Endothelial cell of hepatic sinusoid (primary cell): ENCODE measurements at regions not wholly inside any gene's neighbourhood (a gene's known extent, or its start where the extent isn't known, plus 50 kb on each side); places are given as distances from the start of the nearest gene placed in this dataset.
"Not testable (repeated sequence)": the region's sequence is repeated elsewhere in the genome, so short reads cannot be mapped to it uniquely, and the experiment has no call there.

Source experiments
- in situ Hi-C: cut with HindIII; loops from 2 replicates; pipeline ENCODE4 v1.10.0; 2017; ENCODE audit warnings: low sequenced_read_pairs

DNA sequence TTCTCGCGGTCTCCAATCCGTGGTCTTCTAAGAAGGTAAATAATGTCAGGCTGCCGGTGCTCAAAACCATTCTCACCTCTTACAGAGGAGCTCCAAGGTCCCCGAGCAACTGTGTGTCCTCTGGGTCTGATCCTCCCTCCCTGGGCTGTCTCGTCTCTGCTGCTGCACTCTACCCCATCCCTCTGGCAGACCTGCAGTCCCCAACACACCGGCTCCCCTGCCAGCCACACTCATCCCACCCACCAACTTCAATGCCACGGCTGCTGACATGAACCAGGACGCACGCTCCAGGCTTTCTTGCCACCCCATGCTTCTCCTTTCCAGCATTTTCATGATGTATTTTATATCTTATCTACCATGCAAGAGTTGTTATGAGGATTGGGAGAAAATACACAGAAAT lies 559.5 kb upstream of the SALL3 start:
- in situ Hi-C loops: no loop called here

- in situ Hi-C loops: no loop called here
Measured at GRCh38 chr18:78421392-78421791, 558.2 kb upstream of the SALL3 start.

DNA sequence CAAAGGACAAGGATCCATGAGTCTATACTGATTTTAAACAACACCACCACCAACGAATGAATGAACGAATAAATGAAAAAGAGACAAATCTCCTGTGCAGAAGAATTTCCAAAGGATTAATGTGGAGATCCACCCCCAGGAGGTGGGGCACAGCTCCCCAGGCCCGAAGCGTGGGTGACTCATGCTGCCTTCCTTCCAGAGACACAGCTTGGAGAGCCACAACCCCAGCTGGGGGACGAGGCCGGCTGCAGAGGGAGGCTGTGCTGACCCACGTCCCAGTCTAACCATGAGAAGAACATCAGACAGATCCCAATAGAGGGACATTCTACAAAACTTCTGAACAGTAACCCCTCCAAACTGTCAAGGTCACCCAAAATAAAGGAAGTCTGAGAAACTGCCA lies 557.3 kb upstream of the SALL3 start:
- in situ Hi-C loops: no loop called here

DNA sequence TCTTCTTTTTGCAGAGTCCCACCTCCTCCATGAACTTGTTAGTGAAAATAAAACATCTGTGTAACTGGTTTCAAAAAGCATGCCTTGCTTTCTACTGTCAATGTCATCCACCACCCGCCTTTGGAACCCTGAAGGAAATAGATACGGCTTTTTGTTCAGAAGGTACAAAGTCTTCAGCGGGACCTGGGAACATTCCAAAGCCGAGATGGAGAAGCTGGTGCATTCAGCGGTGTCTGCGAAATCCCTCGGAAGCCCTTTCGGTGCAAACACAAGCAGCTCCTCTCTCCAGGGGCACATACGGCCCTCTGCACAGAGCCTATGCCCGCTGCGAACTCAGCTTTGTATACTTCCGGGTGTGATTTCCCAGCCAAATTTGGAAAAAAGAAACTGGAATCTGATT lies 555.8 kb upstream of the SALL3 start:
- in situ Hi-C loops: no loop called here

DNA sequence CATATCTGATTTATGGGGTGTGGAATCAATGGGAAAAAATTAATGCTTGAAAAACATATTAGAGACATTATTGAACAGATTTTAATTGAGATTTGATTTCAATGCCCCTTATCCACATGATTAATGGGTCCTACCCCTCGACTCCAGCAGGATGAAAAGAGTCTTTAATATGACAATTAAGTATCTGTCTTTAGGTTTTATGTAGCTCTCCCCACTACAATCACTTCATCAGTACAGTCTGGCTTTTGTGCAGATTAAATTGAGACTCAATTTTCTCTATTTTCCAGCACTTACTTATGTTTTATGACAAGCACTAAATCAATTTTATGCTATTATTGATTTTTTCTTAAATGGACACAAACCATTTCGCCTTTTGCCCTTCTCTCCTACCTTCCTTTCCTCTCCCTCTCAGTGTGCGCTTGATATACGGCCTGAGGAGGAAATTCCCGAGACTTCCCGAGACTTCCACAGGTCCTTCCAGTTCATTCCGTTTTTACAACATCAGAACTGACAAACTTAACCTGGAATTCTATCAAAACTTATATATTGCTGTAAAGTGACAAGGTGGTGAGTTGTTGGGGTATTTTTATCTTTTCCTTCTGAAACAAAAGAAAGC lies 555.1 kb upstream of the SALL3 start:
- in situ Hi-C loops: no loop called here

DNA sequence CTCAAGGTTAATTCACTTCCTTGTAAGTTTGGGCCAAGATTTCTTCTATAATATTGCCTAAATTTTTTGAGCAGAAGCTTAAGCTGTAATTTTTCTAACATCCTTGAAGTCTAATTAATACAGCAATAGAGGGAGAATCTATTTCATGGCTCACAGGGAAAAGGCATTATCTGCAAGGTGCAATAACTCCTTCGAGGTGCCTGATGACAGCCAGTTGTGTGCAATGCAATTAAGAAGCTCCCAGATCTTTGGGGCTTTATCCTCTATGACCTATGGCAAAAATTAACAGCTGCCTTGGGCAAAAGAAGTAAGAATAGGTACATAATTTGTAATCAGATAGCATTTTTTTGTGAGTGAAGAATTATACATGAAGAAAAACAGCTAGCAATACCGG lies 554.6 kb upstream of the SALL3 start:
- in situ Hi-C loops: no loop called here

GRCh38 chr18:78427081-78427480 lies 552.5 kb upstream of the SALL3 start:
- in situ Hi-C loops: no loop called here

- in situ Hi-C loops: no loop called here
Measured at GRCh38 chr18:78429127-78430108, 550.2 kb upstream of the SALL3 start.

GRCh38 chr18:78430131-78430758 lies 549.4 kb upstream of the SALL3 start:
- in situ Hi-C loops: no loop called here

- in situ Hi-C loops: no loop called here
Measured at GRCh38 chr18:78431606-78432005, 548.0 kb upstream of the SALL3 start.

DNA sequence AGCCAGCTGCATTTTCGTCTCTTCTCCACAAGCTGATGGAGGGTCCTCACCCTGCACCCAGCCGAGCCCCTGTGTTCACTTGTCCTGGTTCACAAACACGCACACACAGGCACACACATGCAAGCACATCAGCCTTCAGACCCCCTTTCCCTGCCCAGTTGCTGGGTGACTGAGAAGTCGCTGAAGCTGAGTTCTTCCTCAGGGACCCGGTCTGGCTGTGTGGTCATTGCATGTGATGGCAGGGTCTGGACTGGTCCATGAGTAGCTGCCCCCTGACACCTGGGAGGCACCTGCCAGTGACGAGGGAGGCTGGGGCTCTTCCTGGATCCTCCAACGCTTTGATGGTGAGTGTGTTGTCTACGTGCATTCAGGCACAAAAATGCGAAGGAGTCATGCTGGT lies 546.1 kb upstream of the SALL3 start:
- in situ Hi-C loops: no loop called here

DNA sequence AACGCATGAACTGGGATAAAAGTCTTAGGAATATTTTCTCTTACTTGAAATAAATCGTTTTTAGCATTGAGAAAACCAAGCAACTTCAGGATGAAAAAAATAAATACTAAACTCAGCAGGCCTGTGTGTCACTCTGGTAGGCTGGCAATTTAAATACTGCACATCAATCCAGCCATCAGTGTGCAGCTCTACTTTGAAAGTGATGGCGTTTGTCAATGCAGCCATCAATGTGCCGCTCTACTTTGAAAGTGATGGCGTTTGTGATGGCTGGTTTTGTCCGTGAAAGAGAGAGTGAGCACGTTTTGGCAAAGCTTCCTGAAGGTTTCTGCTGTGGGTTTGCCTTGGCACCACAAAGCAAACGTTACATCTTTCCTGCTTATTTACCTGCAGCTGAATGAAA lies 543.5 kb upstream of the SALL3 start:
- in situ Hi-C loops: no loop called here

DNA sequence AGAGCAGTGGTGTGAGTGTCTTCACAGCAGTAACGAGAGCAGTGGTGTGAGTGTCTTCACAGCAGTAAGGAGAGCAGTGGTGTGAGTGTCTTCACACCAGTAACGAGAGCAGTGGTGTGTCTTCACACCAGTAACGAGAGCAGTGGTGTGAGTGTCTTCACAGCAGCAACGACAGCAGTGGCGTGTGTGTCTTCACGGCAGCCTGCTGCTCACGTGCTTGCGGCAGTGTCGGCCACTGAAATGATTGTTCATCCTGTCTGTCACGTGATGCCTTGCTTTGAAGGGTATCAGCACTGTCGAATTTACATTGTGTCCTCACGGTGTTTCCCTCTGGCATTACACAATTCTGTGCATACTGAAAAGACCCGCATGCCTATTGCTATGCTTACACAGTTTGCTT lies 541.4 kb upstream of the SALL3 start:
- in situ Hi-C loops: not testable (repeated sequence)

DNA sequence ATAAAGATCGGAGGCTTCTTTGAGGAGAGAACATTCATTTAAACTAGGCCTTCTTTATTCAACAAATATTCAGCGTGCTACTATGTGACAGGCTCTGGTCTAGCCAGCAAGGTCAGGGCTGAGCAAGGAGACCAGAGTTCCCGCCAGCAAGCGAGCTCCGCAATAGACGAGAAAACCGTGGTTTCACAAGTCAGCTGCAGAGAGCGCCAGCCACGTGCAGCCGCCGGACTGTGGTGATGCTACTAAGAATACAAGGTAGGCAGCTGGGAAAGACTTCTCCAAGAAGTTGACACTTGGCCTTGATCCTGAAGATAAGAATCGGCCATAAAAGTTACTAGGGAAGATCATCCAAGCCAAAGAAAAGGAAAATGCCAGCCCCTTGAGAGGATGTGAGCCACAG lies 533.7 kb upstream of the SALL3 start:
- in situ Hi-C loops: no loop called here

DNA sequence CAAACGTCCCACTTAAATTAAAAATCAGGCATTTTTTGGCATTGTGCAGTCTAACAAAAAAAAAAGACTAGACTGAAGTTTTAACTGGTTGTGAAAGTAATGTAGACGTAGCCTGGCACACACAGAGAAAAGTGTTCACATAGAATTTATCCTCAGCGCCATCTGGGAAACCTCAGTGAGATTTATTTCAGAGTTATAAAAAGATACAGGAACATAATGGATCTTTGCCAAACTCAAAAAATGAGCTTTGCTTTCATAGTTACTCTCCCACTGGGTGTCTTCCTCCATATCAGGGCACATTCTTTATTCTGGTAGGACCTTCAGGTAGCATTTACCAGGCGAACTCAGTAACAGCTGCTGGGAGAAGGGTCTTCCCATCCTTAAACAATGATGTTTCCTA lies 532.4 kb upstream of the SALL3 start:
- in situ Hi-C loops: no loop called here

DNA sequence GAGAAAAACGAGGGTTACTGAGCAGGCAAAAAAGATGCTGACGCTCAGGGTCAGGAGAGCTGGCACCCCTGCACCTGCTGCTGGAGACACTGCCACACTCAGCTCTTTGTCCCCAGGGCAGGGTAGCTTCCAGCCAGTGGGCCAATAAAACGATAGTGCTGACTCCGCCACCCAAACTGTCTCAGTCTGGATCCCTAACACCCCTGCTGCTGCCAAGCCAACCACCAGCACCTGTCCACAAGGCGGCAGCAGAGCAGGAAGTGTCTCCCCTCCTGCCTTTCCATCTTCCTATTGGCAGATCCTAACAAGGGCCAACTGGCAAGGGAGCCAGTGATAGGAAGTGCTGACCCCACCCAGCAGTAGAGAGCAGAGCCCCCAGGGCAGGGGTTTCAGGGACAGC lies 531.5 kb upstream of the SALL3 start:
- in situ Hi-C loops: no loop called here

DNA sequence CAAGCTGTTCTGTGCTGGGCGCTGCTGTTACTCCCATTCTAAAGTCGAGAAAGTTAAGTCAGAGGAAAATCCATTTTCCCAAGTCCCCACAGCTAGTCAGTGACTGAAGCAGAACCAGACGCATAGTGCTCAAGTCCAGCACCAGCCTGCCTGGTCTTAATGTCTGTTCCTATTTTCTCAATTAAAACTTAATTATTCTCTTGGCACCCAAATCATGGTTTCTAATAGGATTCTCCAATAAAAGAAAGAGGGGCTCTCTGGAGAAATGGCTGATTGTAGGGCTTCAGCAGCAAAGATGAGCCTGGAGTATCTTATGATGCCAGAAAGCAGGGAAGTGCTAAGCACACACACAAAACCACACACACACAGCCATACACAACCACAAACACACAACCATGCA lies 531.0 kb upstream of the SALL3 start:
- in situ Hi-C loops: no loop called here

DNA sequence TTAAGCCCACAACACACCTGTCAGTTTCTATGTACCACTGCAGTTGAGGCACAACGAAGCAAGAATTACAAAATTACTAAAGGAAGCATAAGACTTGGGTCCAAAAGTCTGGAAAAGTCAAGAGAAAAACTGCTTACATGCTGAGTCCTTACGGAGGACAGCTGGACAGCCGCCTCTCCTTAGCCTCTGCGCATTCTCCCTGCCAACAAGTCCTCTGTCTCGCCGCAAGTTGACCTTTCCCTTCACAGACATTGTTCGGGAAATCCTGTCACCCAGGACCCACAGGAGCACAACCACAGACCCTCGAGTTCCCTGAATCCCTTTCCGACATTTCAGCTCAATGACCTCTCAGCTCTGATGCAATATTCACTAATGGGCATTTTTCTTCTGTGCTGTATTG lies 525.4 kb upstream of the SALL3 start:
- in situ Hi-C loops: no loop called here

DNA sequence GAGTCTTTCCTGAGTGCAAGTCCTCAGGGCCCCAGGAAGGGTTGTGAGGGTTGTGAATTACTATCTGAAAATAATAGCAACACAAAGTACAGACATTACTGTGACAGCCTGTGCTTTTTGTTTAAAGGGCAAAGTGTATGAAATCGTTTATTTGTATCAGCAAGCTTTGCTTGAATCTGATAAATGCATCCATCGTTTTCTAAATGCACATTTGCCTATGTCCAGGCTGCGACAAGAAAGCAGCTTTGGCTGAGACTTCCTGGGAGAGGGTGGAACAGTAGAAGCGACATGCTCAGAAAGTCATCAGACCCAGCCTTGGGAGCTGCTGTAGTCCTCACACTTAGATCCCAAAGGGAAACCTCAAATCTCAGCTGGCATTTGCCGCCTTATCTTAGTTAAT lies 524.2 kb upstream of the SALL3 start:
- in situ Hi-C loops: no loop called here

DNA sequence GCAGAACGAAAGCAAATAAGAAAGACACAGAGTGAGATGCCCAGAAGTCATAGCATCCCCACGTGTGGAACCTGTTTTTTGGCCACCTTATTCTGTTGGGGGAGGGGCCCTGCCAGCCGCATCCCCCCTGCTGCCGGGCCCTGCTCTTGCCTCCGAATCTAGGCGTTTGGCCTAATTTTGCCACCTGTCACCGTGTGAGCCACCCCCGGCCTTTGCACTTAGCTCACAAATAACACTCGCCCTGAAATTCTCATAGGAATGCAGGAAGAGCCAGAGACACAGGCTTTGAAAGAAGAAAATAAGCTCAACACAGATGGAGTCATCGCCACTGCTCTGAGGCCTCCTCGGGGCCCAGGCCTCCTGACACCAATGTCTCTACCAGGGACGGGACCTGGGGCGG lies 522.6 kb upstream of the SALL3 start:
- in situ Hi-C loops: no loop called here

GRCh38 chr18:78457731-78458130 lies 521.9 kb upstream of the SALL3 start:
- in situ Hi-C loops: no loop called here

DNA sequence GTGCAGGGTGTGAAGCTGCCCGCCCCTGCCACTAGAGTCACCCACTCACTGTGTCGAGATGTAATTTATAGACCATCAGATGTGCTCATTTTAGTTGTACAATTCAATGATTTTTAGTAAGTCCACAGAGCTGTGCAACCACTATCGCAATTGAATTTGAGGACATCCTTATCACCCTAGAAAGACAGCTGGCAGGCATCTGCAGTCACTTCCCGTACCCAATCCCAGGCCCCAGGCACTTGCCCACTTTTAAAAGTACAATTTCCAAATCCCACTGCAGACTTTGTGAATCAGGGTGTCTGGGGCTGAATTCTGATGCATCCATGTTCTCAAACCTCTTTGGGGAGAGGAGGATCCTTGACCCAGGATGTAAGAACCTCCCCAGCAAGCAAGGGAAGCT lies 521.3 kb upstream of the SALL3 start:
- in situ Hi-C loops: no loop called here
